Aorta (tissue), 5 donors: ENCODE measurements at regions not wholly inside any gene's neighbourhood (a gene's known extent, or its start where the extent isn't known, plus 50 kb on each side); places are given as distances from the start of the nearest gene placed in this dataset.
A peak's percentile ranks its signal among the peaks of the same experiment; 100 is the strongest.
"Not testable (repeated sequence)": the region's sequence is repeated elsewhere in the genome, so short reads cannot be mapped to it uniquely, and the experiment has no call there.

ENCODE experiments used
- ATAC-seq: fragments of 200-7000 bp; cut with Tn5 transposase; one replicate; pipeline ENCODE4 v1.9.1; 2022; ENCODE audit warnings: moderate library complexity; ENCODE audit not compliant: low FRiP score
- DNase-seq, 2 donors: peaks; one replicate each; pipeline ENCODE4 v3.0.0-alpha.2; 2020
- H3K27ac ChIP-seq, 2 donors: one replicate each; pipeline ENCODE4 v1.5.1; 2013; ENCODE audit warnings: low read length in 2 of 2, mild to moderate bottlenecking in 2 of 2, moderate library complexity in 2 of 2, control low read depth in 1 of 2, inconsistent platforms in 1 of 2, low read depth in 1 of 2
- H3K27me3 ChIP-seq, 2 donors: one replicate each; pipeline ENCODE4 v1.6.1; 2013; ENCODE audit warnings: control low read depth in 1 of 2, low read length in 1 of 2, mild to moderate bottlenecking in 1 of 2, moderate library complexity in 1 of 2; ENCODE audit not compliant: insufficient read depth in 2 of 2, control insufficient read depth in 1 of 2
- H3K36me3 ChIP-seq, 2 donors: one replicate each; pipeline ENCODE4 v1.6.1; 2013; ENCODE audit warnings: control low read depth in 1 of 2, low read length in 1 of 2, mild to moderate bottlenecking in 1 of 2; ENCODE audit not compliant: insufficient read depth in 2 of 2, control insufficient read depth in 1 of 2
- H3K4me1 ChIP-seq, 2 donors: one replicate each; pipeline ENCODE4 v1.6.1; 2013; ENCODE audit warnings: low read length in 2 of 2, control low read depth in 1 of 2, mild to moderate bottlenecking in 1 of 2, moderate library complexity in 1 of 2; ENCODE audit not compliant: insufficient read depth in 2 of 2, control insufficient read depth in 1 of 2
- H3K4me3 ChIP-seq, 2 donors: one replicate each; pipeline ENCODE4 v1.5.1; 2013; ENCODE audit warnings: low read length in 2 of 2, control low read depth in 1 of 2, mild to moderate bottlenecking in 1 of 2
- H3K9me3 ChIP-seq: one replicate; pipeline ENCODE4 v1.6.1; 2013; ENCODE audit warnings: mild to moderate bottlenecking, low read length; ENCODE audit not compliant: control insufficient read depth
- WGBS, 2 donors: extraction: QIAGEN DNeasy Blood & Tissue Kit; methylation state at CpG; one replicate each; pipeline ENCODE4 v1.1.7; 2013; 5-methylcytosine and 5-hydroxymethylcytosine counted together
- intact Hi-C, 2 donors: fragments of 100-400 bp; cut with DNase I; formaldehyde crosslinking; loops; one replicate each; pipeline versions ENCODE4 v1.14.2 to v1.15.0; 2022
- donor health status: healthy with polysubstance abuse.
- donor health status: Bipolar disorder and iron deficiency.
- donor health status: DM: no; HTN: no; CAD: no.
- donor health status: DM: no; HTN: no; CAD: no.
- donor health status: DM: yes; HTN: yes; CAD: no.

GRCh38 chr5:82938901-82939725 is 138.1 kb downstream of the TMEM167A start:
- ATAC-seq = no peak
- no peak overlapping the region for H3K27ac ChIP-seq
- no peaks in the 10 kb centered on the region for H3K9me3 ChIP-seq
- H3K36me3 ChIP-seq = no peaks in the 10 kb centered on the region
- DNase-seq = no peak
- H3K4me1 ChIP-seq = no peaks in the 10 kb centered on the region
- intact Hi-C loops = no loop called here
- H3K27me3 ChIP-seq = no peaks in the 10 kb centered on the region
- 55 to 60% methylated on average over 4 of the region's 4 CpGs for WGBS, 2 donors
- no peak overlapping the region for H3K4me3 ChIP-seq

GRCh38 chr5:82932473-82933220 is 144.5 kb downstream of the TMEM167A start:
- H3K27me3 ChIP-seq, ATAC-seq, H3K9me3 ChIP-seq, intact Hi-C loops, DNase-seq, H3K4me1 ChIP-seq, H3K36me3 ChIP-seq, H3K27ac ChIP-seq, H3K4me3 ChIP-seq: not testable (repeated sequence)
- WGBS, 2 donors = 79 to 81% methylated on average over 22 to 28 of the region's 28 CpGs

GRCh38 chr5:82931110-82931509 is 146.1 kb downstream of the TMEM167A start:
- H3K36me3 ChIP-seq = no peaks in the 10 kb centered on the region
- ATAC-seq (no peak), DNase-seq (no peak)
- no peaks in the 10 kb centered on the region for H3K27me3 ChIP-seq
- intact Hi-C loops = no loop called here
- H3K4me1 ChIP-seq = peaks cover 0 to 1% of the 10 kb centered on the region in 2 donors
- H3K4me3 ChIP-seq = no peak overlapping the region
- H3K27ac ChIP-seq = no peak overlapping the region
- no peaks in the 10 kb centered on the region for H3K9me3 ChIP-seq
- 37 to 39% methylated on average over 3 of the region's 3 CpGs for WGBS, 2 donors

GRCh38 chr5:82925061-82925411 is 152.2 kb downstream of the TMEM167A start:
- WGBS, 2 donors = 2 to 8% methylated on average over 3 of the region's 3 CpGs
- intact Hi-C loops = no loop called here
- Histone ChIP-seq H3K4me3 (no peak overlapping the region), H3K27ac (no peak overlapping the region), H3K9me3 (no peaks in the 10 kb centered on the region), H3K27me3 (no peaks in the 10 kb centered on the region), H3K36me3 (no peaks in the 10 kb centered on the region), H3K4me1 (peaks cover 2% of the 10 kb centered on the region in 2 donors)
- ATAC-seq (no peak), DNase-seq (no peak)

GRCh38 chr5:82924226-82925060 is 152.8 kb downstream of the TMEM167A start:
- Histone ChIP-seq H3K27ac (peak overlapping the region in 1 of 2 donors; percentile 7), H3K4me1 (peaks cover 2% of the 10 kb centered on the region in 2 donors), H3K27me3 (no peaks in the 10 kb centered on the region), H3K36me3 (no peaks in the 10 kb centered on the region), H3K9me3 (no peaks in the 10 kb centered on the region), H3K4me3 (no peak overlapping the region)
- DNase-seq (no peak), ATAC-seq (no peak)
- intact Hi-C loops = no loop called here
- 15 to 17% methylated on average over 5 of the region's 5 CpGs for WGBS, 2 donors

GRCh38 chr5:82922086-82922734 is 155.0 kb downstream of the TMEM167A start:
- no peak overlapping the region for H3K4me3 ChIP-seq
- ATAC-seq (no peak), DNase-seq (no peak)
- H3K36me3 ChIP-seq = no peaks in the 10 kb centered on the region
- WGBS, 2 donors = 93 to 94% methylated on average over 10 of the region's 10 CpGs
- peaks cover 2% of the 10 kb centered on the region in 2 donors for H3K4me1 ChIP-seq
- intact Hi-C loops = no loop called here
- H3K27ac ChIP-seq = no peak overlapping the region
- H3K27me3 ChIP-seq = no peaks in the 10 kb centered on the region
- no peaks in the 10 kb centered on the region for H3K9me3 ChIP-seq

- Histone ChIP-seq H3K4me1 (no peaks in the 10 kb centered on the region), H3K27me3 (no peaks in the 10 kb centered on the region), H3K9me3 (peaks cover 5% of the 10 kb centered on the region), H3K4me3 (no peak overlapping the region), H3K36me3 (no peaks in the 10 kb centered on the region), H3K27ac (no peak overlapping the region)
- ATAC-seq (no peak), DNase-seq (no peak)
- 89 to 93% methylated on average over 3 of the region's 3 CpGs for WGBS, 2 donors
- intact Hi-C loops = no loop called here
Measured at GRCh38 chr5:82918311-82919031, 158.7 kb downstream of the TMEM167A start.

- intact Hi-C loops = no loop called here
- H3K27ac ChIP-seq = no peak overlapping the region
- WGBS, 2 donors = 81% methylated on average over 4 of the region's 4 CpGs
- H3K4me1 ChIP-seq = no peaks in the 10 kb centered on the region
- peaks cover 5% of the 10 kb centered on the region for H3K9me3 ChIP-seq
- H3K36me3 ChIP-seq = no peaks in the 10 kb centered on the region
- no peaks in the 10 kb centered on the region for H3K27me3 ChIP-seq
- ATAC-seq = no peak
- no peak for DNase-seq
- no peak overlapping the region for H3K4me3 ChIP-seq
Measured at GRCh38 chr5:82917584-82917983, 159.6 kb downstream of the TMEM167A start.
